ENCODE measurements at regions not wholly inside any gene's neighbourhood (a gene's known extent, or its start where the extent isn't known, plus 50 kb on each side); places are given as distances from the start of the nearest gene placed in this dataset.

- Histone ChIP-seq H3K9me3 (ENCODE audit: control insufficient read depth in 1 of 2, insufficient read depth in 1 of 2, low read depth in 1 of 2, low read length in 2 of 2) (no peaks in the 10 kb centered on the region), H3K27me3 (ENCODE audit: insufficient read depth, low read length) (no peaks in the 10 kb centered on the region), H3K79me2 (ENCODE audit: insufficient read depth, low read length) (no peaks in the 10 kb centered on the region), H3K4me2 (ENCODE audit: low read length) (no peak overlapping the region), H3K27ac (ENCODE audit: low read depth, low read length) (no peak overlapping the region), H2AFZ (ENCODE audit: low read depth, low read length, poor library complexity, severe bottlenecking) (no peak overlapping the region), H3K36me3 (ENCODE audit: control insufficient read depth in 1 of 2, insufficient read depth in 2 of 2, low read length in 2 of 2) (no peaks in the 10 kb centered on the region), H3K9ac (ENCODE audit: low read length) (no peak overlapping the region), H4K20me1 (ENCODE audit: insufficient read depth) (no peaks in the 10 kb centered on the region), H3K4me3 (replicated peaks in 1 of 2; ENCODE audit: low read depth in 1 of 2, low read length in 2 of 2) (no peak overlapping the region), H3K9me2 (ENCODE audit: insufficient read depth) (no peaks in the 10 kb centered on the region), H3K4me1 (ENCODE audit: control insufficient read depth in 1 of 2, insufficient read depth in 2 of 2, low read length in 2 of 2) (no peaks in the 10 kb centered on the region)
- ChIA-PET CTCF (no interaction called here), RAD21 (ENCODE audit: low non-redundant PET in 1 of 2, low total read pairs in 2 of 2, uncharacterized antibody in 2 of 2, unreplicated experiment in 2 of 2) (no interaction called here), POLR2A (no interaction called here)
- no TSS peak for BruUV-seq (replicated peaks)
- no peak for DNase-seq (ENCODE audit: low read depth, low spot score)
- intact Hi-C loops (cut with micrococcal nuclease) = no loop called here
- no peak for TF ChIP-seq EZH2phosphoT487 (IDR thresholded peaks at IDR 0.05; ENCODE audit: borderline replicate concordance)
- no peak for TF ChIP-seq SP1 (IDR thresholded peaks at IDR 0.05; ENCODE audit: low read depth)
- no peak for TF ChIP-seq ZFX (IDR thresholded peaks at IDR 0.05)
- TF ChIP-seq ZBTB33 (IDR thresholded peaks at IDR 0.05; ENCODE audit: extremely low read depth, insufficient replicate concordance, low read length) = no peak
- no peak for TF ChIP-seq EZH2 (IDR thresholded peaks at IDR 0.05)
- no peak for TF ChIP-seq SIN3A (IDR thresholded peaks at IDR 0.05; ENCODE audit: low read depth)
- no peak for TF ChIP-seq POLR2A (IDR thresholded peaks at IDR 0.05; ENCODE audit: borderline replicate concordance, extremely low read depth, insufficient read depth, insufficient read length)
- no peak for TF ChIP-seq REST (IDR thresholded peaks at IDR 0.05; ENCODE audit: low read depth)
- no peak for TF ChIP-seq ATF3 (IDR thresholded peaks at IDR 0.05)
- TF ChIP-seq EGR1 (IDR thresholded peaks at IDR 0.05; ENCODE audit: low read depth) = no peak
- no peak for TF ChIP-seq ZNF274 (IDR thresholded peaks at IDR 0.05; ENCODE audit: low read depth, low read length)
- no peak for TF ChIP-seq YY1 (IDR thresholded peaks at IDR 0.05; ENCODE audit: extremely low read depth, insufficient replicate concordance, low read depth, low read length)
- TF ChIP-seq TCF7L2 (IDR thresholded peaks at IDR 0.05; ENCODE audit: borderline replicate concordance, extremely low read depth, insufficient read depth, insufficient read length) = no peak
- no peak for TF ChIP-seq POLR2AphosphoS5 (IDR thresholded peaks at IDR 0.05; ENCODE audit: low read depth, low read length)
- no peak for TF ChIP-seq SRF (IDR thresholded peaks at IDR 0.05; ENCODE audit: low read depth)
- TF ChIP-seq ELF1 (IDR thresholded peaks at IDR 0.05; ENCODE audit: borderline replicate concordance, low read depth) = no peak
- TF ChIP-seq JUND (IDR thresholded peaks at IDR 0.05) = no peak
- TF ChIP-seq MAX (IDR thresholded peaks at IDR 0.05) = no peak
- no peak for ATAC-seq
These were observed 192.9 kb downstream of the SEC23A start for GRCh38 chr14:38910092-38910491.

Data from HCT116 (cell line).